ENCODE measurements at regions not wholly inside any gene's neighbourhood (a gene's known extent, or its start where the extent isn't known, plus 50 kb on each side); places are given as distances from the start of the nearest gene placed in this dataset.

DNA sequence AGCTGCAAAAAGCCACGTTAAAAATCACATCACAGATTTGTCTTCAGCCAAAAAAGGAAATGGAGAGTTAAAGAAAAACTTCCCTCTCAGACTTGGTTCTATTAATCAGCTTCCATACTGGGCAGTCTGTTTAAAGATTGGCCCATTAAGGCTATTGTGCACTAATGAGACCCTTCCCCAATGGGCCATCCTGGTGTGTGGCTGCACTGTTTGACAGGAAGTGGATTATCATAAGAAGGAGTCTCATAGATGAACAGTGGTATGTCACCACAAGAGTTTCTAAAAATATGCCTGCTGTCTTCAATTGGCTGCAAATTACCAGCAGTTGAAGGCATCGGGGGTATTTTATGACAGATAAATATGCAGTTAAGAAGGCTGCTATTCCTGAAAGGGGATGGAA, 247.6 kb upstream of the THSD7B start:
- peak; percentile 53 for DNase-seq (ENCODE audit: low spot score)
- Histone ChIP-seq H3K4me3 (ENCODE audit: low read depth, low read length, poor library complexity, severe bottlenecking) (no peak overlapping the region), H3K27me3 (replicated peaks; ENCODE audit: insufficient read depth, low read depth, low read length, poor library complexity) (peaks cover 19% of the 10 kb centered on the region), H3K4me1 (ENCODE audit: insufficient read depth, low read length, poor library complexity, severe bottlenecking) (no peaks in the 10 kb centered on the region), H3K36me3 (ENCODE audit: insufficient read depth, low read length, poor library complexity, severe bottlenecking) (no peaks in the 10 kb centered on the region), H3K27ac (ENCODE audit: low read depth, low read length, poor library complexity, severe bottlenecking) (no peak overlapping the region), H3K9me3 (ENCODE audit: low read depth, low read length, poor library complexity, severe bottlenecking) (no peaks in the 10 kb centered on the region)
- intact Hi-C loops (cut with micrococcal nuclease; ENCODE audit: unreplicated experiment), result no loop called here
- no peak for TF ChIP-seq CTCF (conservative IDR thresholded peaks at IDR 0.05; ENCODE audit: low read depth, low read length)
- no peak for TF ChIP-seq EZH2 (IDR thresholded peaks at IDR 0.05; ENCODE audit: borderline replicate concordance, low read depth, low read length, poor library complexity, severe bottlenecking)
- ChIA-PET POLR2A (ENCODE audit: low non-redundant PET) (no interaction called here), CTCF (no interaction called here)
- no TSS peak for BruUV-seq (replicated peaks)

DNA sequence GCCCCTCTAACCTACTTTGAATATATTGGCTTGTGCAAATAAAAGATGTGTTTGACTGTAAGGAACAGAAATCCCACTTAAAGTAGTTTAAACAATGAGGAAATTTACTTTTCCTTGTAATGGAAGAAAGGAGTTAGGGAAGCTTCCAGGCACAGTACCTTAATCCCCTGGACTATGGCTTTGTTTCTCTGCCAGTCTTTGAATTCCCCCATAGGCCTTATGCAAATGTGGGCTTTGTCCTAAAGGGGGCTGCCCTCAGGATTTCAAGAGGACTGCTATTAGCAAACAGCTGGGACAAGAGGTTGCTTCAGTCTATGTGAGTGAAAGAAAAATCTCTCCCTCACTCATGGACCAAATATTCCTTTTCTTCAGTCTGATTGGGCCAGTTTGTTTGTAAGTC, 255.1 kb upstream of the THSD7B start:
- POLR2A ChIA-PET (ENCODE audit: low non-redundant PET), result no interaction called here
- Histone ChIP-seq H3K4me1 (ENCODE audit: insufficient read depth, low read length, poor library complexity, severe bottlenecking) (no peaks in the 10 kb centered on the region), H3K4me3 (ENCODE audit: low read depth, low read length, poor library complexity, severe bottlenecking) (no peak overlapping the region), H3K27ac (ENCODE audit: low read depth, low read length, poor library complexity, severe bottlenecking) (no peak overlapping the region), H3K9me3 (ENCODE audit: low read depth, low read length, poor library complexity, severe bottlenecking) (no peaks in the 10 kb centered on the region), H3K36me3 (ENCODE audit: insufficient read depth, low read length, poor library complexity, severe bottlenecking) (no peaks in the 10 kb centered on the region), H3K27me3 (replicated peaks; ENCODE audit: insufficient read depth, low read depth, low read length, poor library complexity) (peaks cover 3% of the 10 kb centered on the region)
- intact Hi-C loops (cut with micrococcal nuclease; ENCODE audit: unreplicated experiment), result no loop called here
- CTCF ChIA-PET, result no interaction called here
- DNase-seq (ENCODE audit: low spot score), result no peak
- no TSS peak for BruUV-seq (replicated peaks)
- TF ChIP-seq CTCF (conservative IDR thresholded peaks at IDR 0.05; ENCODE audit: low read depth, low read length) (no peak), EZH2 (IDR thresholded peaks at IDR 0.05; ENCODE audit: borderline replicate concordance, low read depth, low read length, poor library complexity, severe bottlenecking) (no peak)

- ChIA-PET POLR2A (ENCODE audit: low non-redundant PET) (no interaction called here), CTCF (no interaction called here)
- Histone ChIP-seq H3K4me3 (ENCODE audit: low read depth, low read length, poor library complexity, severe bottlenecking) (no peak overlapping the region), H3K4me1 (ENCODE audit: insufficient read depth, low read length, poor library complexity, severe bottlenecking) (no peaks in the 10 kb centered on the region), H3K27ac (ENCODE audit: low read depth, low read length, poor library complexity, severe bottlenecking) (no peak overlapping the region), H3K36me3 (ENCODE audit: insufficient read depth, low read length, poor library complexity, severe bottlenecking) (no peaks in the 10 kb centered on the region), H3K27me3 (replicated peaks; ENCODE audit: insufficient read depth, low read depth, low read length, poor library complexity) (peaks cover 2% of the 10 kb centered on the region), H3K9me3 (ENCODE audit: low read depth, low read length, poor library complexity, severe bottlenecking) (no peaks in the 10 kb centered on the region)
- no peak for TF ChIP-seq CTCF (conservative IDR thresholded peaks at IDR 0.05; ENCODE audit: low read depth, low read length)
- TF ChIP-seq EZH2 (IDR thresholded peaks at IDR 0.05; ENCODE audit: borderline replicate concordance, low read depth, low read length, poor library complexity, severe bottlenecking), result no peak
- intact Hi-C loops (cut with micrococcal nuclease; ENCODE audit: unreplicated experiment), result no loop called here
- DNase-seq (ENCODE audit: low spot score), result no peak
- BruUV-seq (replicated peaks), result no TSS peak
Measured at GRCh38 chr2:136505462-136505861, 259.9 kb upstream of the THSD7B start.
